ENCODE measurements at regions not wholly inside any gene's neighbourhood (a gene's known extent, or its start where the extent isn't known, plus 50 kb on each side); places are given as distances from the start of the nearest gene placed in this dataset.

DNA sequence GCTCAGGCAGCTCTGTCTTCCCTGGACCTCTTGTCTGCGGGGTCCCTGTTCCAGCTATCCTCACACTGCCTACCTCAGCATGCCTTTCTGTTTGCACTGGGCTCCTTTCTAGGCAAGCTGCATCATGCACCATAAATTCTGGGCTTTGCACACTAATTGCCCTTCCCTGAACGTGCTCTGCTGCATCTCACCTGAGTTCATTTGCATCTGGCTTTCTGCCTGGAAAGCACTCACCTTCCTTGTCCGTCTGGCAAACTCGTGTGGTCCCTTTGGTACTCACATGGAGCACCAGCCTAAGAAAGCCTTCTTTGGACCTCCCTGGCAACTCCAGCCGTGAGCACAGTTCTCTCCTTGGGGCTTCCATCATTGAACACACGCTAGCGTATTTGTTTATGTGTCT, 365.6 kb downstream of the SV2B start:
- Histone ChIP-seq H2AFZ (ENCODE audit: low read length) (no peak overlapping the region), H3K9ac (ENCODE audit: insufficient read depth, low read length) (no peak overlapping the region), H3K4me2 (ENCODE audit: extremely low read depth, insufficient read depth, low read length) (no peak overlapping the region), H3K4me1 (ENCODE audit: control insufficient read depth, extremely low read depth, insufficient read depth, low read length) (no peaks in the 10 kb centered on the region), H3K79me2 (ENCODE audit: control insufficient read depth, insufficient read depth, low read length) (no peaks in the 10 kb centered on the region), H3K4me3 (replicated peaks in 1 of 4; ENCODE audit: control extremely low read depth in 1 of 4, insufficient read depth in 1 of 4, low read depth in 3 of 4, low read length in 4 of 4) (no peak overlapping the region), H3K36me3 (ENCODE audit: control insufficient read depth, insufficient read depth, low read length) (no peaks in the 10 kb centered on the region), H3K27ac (ENCODE audit: insufficient read depth, low read length) (no peak overlapping the region), H3K9me3 (ENCODE audit: control insufficient read depth, insufficient read depth, low read depth, low read length) (no peaks in the 10 kb centered on the region), H3K27me3 (ENCODE audit: control insufficient read depth, insufficient read depth, low read length) (no peaks in the 10 kb centered on the region), H4K20me1 (ENCODE audit: control insufficient read depth, extremely low read depth, insufficient read depth, low read length) (no peaks in the 10 kb centered on the region)
- TF ChIP-seq EZH2 (IDR thresholded peaks at IDR 0.05; ENCODE audit: low read length, missing control alignments): no peak
- TF ChIP-seq, protein P1, sequence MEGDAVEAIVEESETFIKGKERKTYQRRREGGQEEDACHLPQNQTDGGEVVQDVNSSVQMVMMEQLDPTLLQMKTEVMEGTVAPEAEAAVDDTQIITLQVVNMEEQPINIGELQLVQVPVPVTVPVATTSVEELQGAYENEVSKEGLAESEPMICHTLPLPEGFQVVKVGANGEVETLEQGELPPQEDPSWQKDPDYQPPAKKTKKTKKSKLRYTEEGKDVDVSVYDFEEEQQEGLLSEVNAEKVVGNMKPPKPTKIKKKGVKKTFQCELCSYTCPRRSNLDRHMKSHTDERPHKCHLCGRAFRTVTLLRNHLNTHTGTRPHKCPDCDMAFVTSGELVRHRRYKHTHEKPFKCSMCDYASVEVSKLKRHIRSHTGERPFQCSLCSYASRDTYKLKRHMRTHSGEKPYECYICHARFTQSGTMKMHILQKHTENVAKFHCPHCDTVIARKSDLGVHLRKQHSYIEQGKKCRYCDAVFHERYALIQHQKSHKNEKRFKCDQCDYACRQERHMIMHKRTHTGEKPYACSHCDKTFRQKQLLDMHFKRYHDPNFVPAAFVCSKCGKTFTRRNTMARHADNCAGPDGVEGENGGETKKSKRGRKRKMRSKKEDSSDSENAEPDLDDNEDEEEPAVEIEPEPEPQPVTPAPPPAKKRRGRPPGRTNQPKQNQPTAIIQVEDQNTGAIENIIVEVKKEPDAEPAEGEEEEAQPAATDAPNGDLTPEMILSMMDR (conservative IDR thresholded peaks at IDR 0.05 in 1 of 2, IDR thresholded peaks at IDR 0.05 in 1 of 2; ENCODE audit: low read depth in 1 of 2, low read length in 2 of 2): no peak
- DNase-seq (ENCODE audit: low read depth in 2 of 2): no peak

DNA sequence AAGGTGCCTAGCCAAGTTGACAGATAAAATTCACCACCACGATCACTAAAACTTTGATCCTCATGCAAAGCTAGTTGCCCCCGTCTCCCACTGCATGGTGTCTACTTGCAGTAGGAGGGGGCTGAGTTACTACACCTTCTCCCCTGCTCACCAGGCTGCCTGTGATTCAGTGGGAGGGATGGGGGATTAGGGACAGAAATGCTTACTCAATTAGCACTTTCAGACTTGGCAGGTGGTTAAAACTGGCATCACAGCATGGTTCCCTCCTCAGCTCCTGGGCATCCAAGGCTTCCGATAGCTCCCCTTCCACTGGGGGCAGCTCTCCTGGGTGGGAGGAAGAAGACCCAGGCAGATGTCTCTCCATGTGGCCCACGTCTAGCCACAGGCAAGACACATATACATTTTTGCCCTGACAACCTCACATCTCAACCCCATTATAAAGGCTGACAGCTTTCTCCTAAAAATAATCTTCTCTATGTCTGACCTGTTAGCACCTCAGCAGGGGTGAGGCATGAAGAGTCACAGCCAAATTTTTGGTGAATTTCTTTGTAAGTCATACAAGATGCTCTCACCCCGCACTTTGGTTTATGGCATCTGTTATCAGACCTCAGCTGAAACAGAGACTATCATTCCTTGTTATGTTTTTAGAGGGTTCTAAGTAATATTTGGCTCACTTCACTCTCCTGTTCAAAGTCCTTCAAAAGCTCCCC, 369.0 kb downstream of the SV2B start:
- H3K79me2 ChIP-seq (ENCODE audit: control insufficient read depth, insufficient read depth, low read length): no peaks in the 10 kb centered on the region

DNA sequence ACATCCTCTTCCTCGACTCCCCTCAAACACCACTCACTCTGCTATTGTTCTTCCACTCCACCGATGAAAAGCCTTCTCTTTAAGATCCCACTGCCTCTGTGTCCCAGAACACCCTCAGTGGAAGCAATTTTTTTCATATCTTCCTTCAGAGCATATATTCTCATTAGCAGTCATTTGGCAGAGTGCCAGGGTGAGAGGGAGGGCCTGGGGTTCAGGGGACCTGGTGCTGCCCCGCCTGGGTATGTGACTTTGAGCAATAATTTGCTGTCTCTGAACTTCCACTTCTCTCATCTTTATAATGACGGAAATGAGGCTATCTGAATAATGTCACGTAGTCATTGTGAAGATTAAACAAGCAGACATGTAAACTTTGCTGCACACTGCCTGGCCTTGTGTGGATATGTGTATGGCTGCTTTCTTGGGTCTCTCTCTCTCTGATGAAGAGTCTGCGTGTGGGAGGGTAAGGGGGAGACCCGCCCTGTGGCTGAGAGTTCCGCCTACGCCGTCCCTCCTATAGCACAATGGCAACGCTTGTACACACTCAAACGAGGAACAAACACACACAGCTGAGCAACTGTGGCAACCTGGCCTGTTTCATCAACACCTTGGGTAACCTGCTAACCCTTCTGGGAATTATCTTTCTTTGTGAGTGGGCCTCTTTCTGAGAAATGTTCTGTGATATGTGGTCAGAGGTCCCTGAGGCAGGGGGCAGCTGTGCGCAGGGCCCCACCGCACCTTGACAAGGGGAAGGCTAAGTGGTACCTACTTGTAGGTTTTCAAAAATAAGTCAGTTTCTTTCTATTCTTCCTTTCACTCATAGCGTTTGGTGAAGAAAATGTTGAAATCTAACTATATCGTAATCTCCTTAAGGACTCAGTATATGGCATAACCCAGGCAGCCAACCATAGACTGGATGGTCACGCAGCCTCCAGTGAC, 369.8 kb downstream of the SV2B start:
- H3K9me3 ChIP-seq (ENCODE audit: control insufficient read depth, insufficient read depth, low read depth, low read length): no peaks in the 10 kb centered on the region
- H4K20me1 ChIP-seq (ENCODE audit: control insufficient read depth, extremely low read depth, insufficient read depth, low read length): no peaks in the 10 kb centered on the region
- H3K9ac ChIP-seq (ENCODE audit: insufficient read depth, low read length): no peak overlapping the region
- no peak overlapping the region for H3K27ac ChIP-seq (ENCODE audit: insufficient read depth, low read length)
- no peaks in the 10 kb centered on the region for H3K36me3 ChIP-seq (ENCODE audit: control insufficient read depth, insufficient read depth, low read length)
- no peaks in the 10 kb centered on the region for H3K4me1 ChIP-seq (ENCODE audit: control insufficient read depth, extremely low read depth, insufficient read depth, low read length)
- H2AFZ ChIP-seq (ENCODE audit: low read length): no peak overlapping the region
- no peak overlapping the region for H3K4me3 ChIP-seq (replicated peaks in 1 of 4; ENCODE audit: control extremely low read depth in 1 of 4, insufficient read depth in 1 of 4, low read depth in 3 of 4, low read length in 4 of 4)
- no peak overlapping the region for H3K4me2 ChIP-seq (ENCODE audit: extremely low read depth, insufficient read depth, low read length)
- no peaks in the 10 kb centered on the region for H3K79me2 ChIP-seq (ENCODE audit: control insufficient read depth, insufficient read depth, low read length)
- TF ChIP-seq, protein P1 (conservative IDR thresholded peaks at IDR 0.05 in 1 of 2, IDR thresholded peaks at IDR 0.05 in 1 of 2; ENCODE audit: low read depth in 1 of 2, low read length in 2 of 2): no peak
- TF ChIP-seq EZH2 (IDR thresholded peaks at IDR 0.05; ENCODE audit: low read length, missing control alignments): no peak
- DNase-seq (ENCODE audit: low read depth in 2 of 2): no peak
- no peaks in the 10 kb centered on the region for H3K27me3 ChIP-seq (ENCODE audit: control insufficient read depth, insufficient read depth, low read length)

More for the DNA sequence above, 369.0 kb downstream of the SV2B start:
- Histone ChIP-seq H3K36me3 (ENCODE audit: control insufficient read depth, insufficient read depth, low read length) (no peaks in the 10 kb centered on the region), H2AFZ (ENCODE audit: low read length) (no peak overlapping the region), H4K20me1 (ENCODE audit: control insufficient read depth, extremely low read depth, insufficient read depth, low read length) (no peaks in the 10 kb centered on the region), H3K4me2 (ENCODE audit: extremely low read depth, insufficient read depth, low read length) (no peak overlapping the region), H3K9ac (ENCODE audit: insufficient read depth, low read length) (no peak overlapping the region), H3K9me3 (ENCODE audit: control insufficient read depth, insufficient read depth, low read depth, low read length) (no peaks in the 10 kb centered on the region), H3K4me1 (ENCODE audit: control insufficient read depth, extremely low read depth, insufficient read depth, low read length) (no peaks in the 10 kb centered on the region), H3K4me3 (replicated peaks in 1 of 4; ENCODE audit: control extremely low read depth in 1 of 4, insufficient read depth in 1 of 4, low read depth in 3 of 4, low read length in 4 of 4) (no peak overlapping the region), H3K27ac (ENCODE audit: insufficient read depth, low read length) (no peak overlapping the region), H3K27me3 (ENCODE audit: control insufficient read depth, insufficient read depth, low read length) (no peaks in the 10 kb centered on the region)
- TF ChIP-seq, protein P1 (conservative IDR thresholded peaks at IDR 0.05 in 1 of 2, IDR thresholded peaks at IDR 0.05 in 1 of 2; ENCODE audit: low read depth in 1 of 2, low read length in 2 of 2): no peak
- no peak for TF ChIP-seq EZH2 (IDR thresholded peaks at IDR 0.05; ENCODE audit: low read length, missing control alignments)
- no peak for DNase-seq (ENCODE audit: low read depth in 2 of 2)
